HK-2 (cell line): ENCODE measurements at regions not wholly inside any gene's neighbourhood (a gene's known extent, or its start where the extent isn't known, plus 50 kb on each side); places are given as distances from the start of the nearest gene placed in this dataset.
A peak's percentile ranks its signal among the peaks of the same experiment; 100 is the strongest.
"Not testable (repeated sequence)": the region's sequence is repeated elsewhere in the genome, so short reads cannot be mapped to it uniquely, and the experiment has no call there.

Experiments
- DNase-seq: peaks from one replicate; pipeline ENCODE4 v3.0.0-alpha.2; 2018; ENCODE audit not compliant: unreplicated experiment

- DNase-seq = not testable (repeated sequence)
These were observed 63.1 kb upstream of the POTEC start for GRCh38 chr18:14606546-14606945.

DNA sequence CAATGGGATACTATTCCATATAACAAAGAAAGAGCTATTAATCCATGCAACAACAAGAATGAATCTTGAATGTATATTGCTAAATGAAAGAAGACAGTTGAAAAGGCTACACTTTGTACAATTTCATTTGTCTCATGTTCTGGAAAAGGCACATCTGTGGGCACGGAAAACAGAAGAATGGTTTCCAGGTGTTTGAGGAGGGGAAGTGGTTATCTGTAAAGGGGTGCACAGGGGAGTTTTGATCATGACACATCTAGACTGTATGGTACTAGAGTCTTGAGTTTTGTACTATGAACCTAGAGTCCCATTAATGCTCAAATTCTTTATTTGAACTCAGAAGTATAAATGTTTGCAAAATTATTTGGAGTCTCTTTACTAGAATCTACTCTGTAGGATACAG, 64.0 kb upstream of the POTEC start:
- not testable (repeated sequence) for DNase-seq

- DNase-seq = not testable (repeated sequence)
These were observed 69.0 kb upstream of the POTEC start for GRCh38 chr18:14612422-14612821.

GRCh38 chr18:14614485-14614884, 71.1 kb upstream of the POTEC start:
- not testable (repeated sequence) for DNase-seq

GRCh38 chr18:14627336-14627735, 83.9 kb upstream of the POTEC start:
- DNase-seq = not testable (repeated sequence)

GRCh38 chr18:14628323-14628978, 85.1 kb upstream of the POTEC start:
- not testable (repeated sequence) for DNase-seq

DNA sequence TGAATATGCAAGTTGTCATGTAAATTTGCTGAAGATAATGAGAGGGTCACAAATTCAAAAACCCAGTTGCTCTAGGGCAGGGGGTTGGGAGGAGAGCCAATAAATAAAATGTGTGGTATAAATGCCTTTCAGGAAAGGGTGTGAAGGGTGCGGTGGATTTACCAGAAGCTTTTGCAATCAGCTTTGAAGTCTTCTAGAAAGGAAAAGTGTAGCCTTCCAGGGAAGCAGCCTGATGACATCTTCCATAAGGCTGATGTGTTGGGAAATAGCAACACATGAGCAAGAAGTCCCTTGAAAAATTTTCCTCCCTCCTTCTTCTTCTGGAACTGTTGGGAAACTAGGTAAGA, 85.6 kb upstream of the POTEC start:
- DNase-seq = not testable (repeated sequence)

DNA sequence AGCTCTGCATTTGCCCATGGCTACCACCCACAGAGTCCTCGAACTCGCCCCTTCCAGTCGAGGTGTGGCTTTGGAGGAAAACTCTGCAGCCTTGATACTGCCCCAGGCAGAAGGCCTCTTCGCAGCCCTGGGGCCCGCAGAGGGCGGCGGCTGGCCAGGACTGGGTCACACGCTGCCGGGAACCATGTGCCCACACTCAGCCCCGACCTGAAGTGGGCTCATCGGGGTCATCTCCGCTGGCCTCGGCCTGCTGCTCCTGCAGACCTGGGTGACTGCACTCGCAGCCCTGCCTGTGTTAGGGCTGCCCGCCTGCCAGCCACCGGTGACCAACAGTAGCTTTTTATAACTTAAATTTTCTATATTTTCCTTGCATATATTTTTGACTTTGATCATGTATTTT, 89.6 kb upstream of the POTEC start:
- DNase-seq = not testable (repeated sequence)

- not testable (repeated sequence) for DNase-seq
These were observed 94.6 kb upstream of the POTEC start for GRCh38 chr18:14638008-14638407.

GRCh38 chr18:14641121-14641520, 97.7 kb upstream of the POTEC start:
- DNase-seq = not testable (repeated sequence)

GRCh38 chr18:14643715-14644290, 100.4 kb upstream of the POTEC start:
- not testable (repeated sequence) for DNase-seq

DNA sequence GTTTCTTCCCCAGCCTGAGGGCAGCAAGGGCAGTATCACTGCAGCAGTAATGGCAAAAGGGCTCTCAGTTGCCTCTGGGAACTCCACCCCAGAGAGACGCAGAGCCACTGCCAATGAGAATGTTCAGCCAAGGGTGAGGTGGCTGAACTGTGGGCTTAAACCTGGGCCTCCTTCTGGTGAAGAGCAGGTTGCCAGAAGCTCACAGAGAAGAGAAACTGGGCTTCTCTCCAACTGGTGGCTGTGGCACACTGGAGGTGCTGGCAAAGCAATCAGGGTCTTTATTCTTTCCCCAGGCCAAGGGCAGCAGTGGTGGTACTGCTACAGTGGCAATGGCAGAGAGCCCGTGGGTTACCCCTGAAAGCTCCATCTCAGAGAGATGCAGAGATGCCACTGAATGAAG, 54.9 kb upstream of the ANKRD30B start:
- DNase-seq = not testable (repeated sequence)

DNA sequence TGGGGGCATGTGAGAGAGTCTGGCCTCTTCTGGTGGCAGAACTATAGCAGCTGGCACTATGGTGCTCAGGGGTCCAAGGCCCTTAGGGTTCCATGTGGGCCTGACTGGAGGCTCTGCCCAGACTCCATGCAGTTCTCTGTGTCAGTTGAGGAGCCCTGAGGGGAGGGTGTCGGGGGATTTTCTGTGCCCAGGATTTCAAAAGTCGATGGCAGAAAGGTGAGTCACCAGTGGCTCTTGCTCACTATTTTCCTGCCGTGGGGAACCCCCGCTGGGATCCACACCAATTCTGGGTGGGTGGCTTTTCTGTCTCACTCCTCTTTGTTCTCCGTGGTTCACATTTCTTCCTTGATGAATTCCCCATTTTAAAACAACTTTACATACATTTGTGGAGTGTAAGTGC, 54.1 kb upstream of the ANKRD30B start:
- peak; percentile 25 for DNase-seq

DNA sequence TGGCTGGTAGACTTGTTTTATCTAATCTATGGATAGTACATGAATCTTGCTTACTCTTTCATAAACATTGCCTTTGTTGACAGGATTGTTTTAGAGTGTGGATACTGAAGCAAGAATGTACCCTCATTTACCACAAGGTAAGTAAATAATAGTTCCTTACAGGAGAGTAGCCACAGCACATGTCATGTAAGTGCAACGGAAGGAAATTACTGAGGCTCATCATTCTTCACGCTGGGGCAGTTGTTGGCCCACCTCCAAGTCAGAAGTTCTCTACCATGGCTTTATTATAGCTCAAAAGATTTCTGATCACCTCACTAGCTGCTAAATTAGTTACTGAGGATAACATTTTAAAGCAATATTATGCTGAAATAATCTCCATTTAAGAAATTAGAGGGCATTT, 50.0 kb upstream of the ANKRD30B start:
- peak; percentile 20 for DNase-seq
